IMR-90 (cell line): ENCODE measurements at regions not wholly inside any gene's neighbourhood (a gene's known extent, or its start where the extent isn't known, plus 50 kb on each side); places are given as distances from the start of the nearest gene placed in this dataset.

ENCODE experiments used
- ATAC-seq: fragments of 200-7000 bp; cut with Tn5 transposase; 2 replicates; pipeline ENCODE4 v1.9.1; 2020; ENCODE audit warnings: low read depth, mild to moderate bottlenecking, moderate library complexity
- BruUV-seq: library from RNA; stranded (reverse); fragments of 400-500 nt; replicated peaks from 2 replicates; lab custom pipeline; 2021; lab: Mats Ljungman, UMichigan
- CTCF ChIA-PET: fragments of 300-600 bp; formaldehyde crosslinking; extraction: SDS; loops from one replicate; lab custom pipeline; 2021; ENCODE audit warnings: antibody characterized with exemption; lab: Yijun Ruan, JAX
- POLR2A ChIA-PET: fragments of 300-600 bp; sonication (Branson Sonifier 250); formaldehyde crosslinking; loops from one replicate; lab custom pipeline; 2022; ENCODE audit warnings: antibody characterized with exemption; ENCODE audit not compliant: unreplicated experiment; lab: Charles Lee
- DNase-seq: peaks from one replicate; pipeline ENCODE4 v3.0.0; 2013
- H2AFZ ChIP-seq: replicated peaks from 2 replicates; pipeline ENCODE3; 2013; ENCODE audit warnings: low read length, mild to moderate bottlenecking; ENCODE audit not compliant: poor library complexity
- H2AK5ac ChIP-seq: 2 replicates; pipeline ENCODE4 v1.6.1; 2013; ENCODE audit warnings: low read depth, low read length, inconsistent platforms
- H2AK9ac ChIP-seq: replicated peaks from 2 replicates; pipeline ENCODE3; 2013; ENCODE audit warnings: mild to moderate bottlenecking, low read depth, low read length, moderate library complexity; ENCODE audit not compliant: poor library complexity
- H2BK120ac ChIP-seq: 2 replicates; pipeline ENCODE4 v1.6.1; 2013; ENCODE audit warnings: low read depth, low read length, inconsistent platforms
- H2BK15ac ChIP-seq: 3 replicates; pipeline ENCODE4 v1.6.1; 2013; ENCODE audit warnings: low read depth, low read length, inconsistent platforms
- H2BK20ac ChIP-seq: 2 replicates; pipeline ENCODE4 v1.6.1; 2013; ENCODE audit warnings: low read depth, mild to moderate bottlenecking, inconsistent platforms, low read length, moderate library complexity
- H2BK5ac ChIP-seq: 2 replicates; pipeline ENCODE4 v1.6.1; 2013; ENCODE audit warnings: mild to moderate bottlenecking, low read depth, low read length, inconsistent platforms; ENCODE audit not compliant: poor library complexity, severe bottlenecking
- H3K14ac ChIP-seq: replicated peaks from 2 replicates; pipeline ENCODE4 v1.6.1; 2013; ENCODE audit warnings: low read depth, low read length, inconsistent platforms
- H3K18ac ChIP-seq: 2 replicates; pipeline ENCODE4 v1.6.1; 2013; ENCODE audit warnings: low read depth, low read length, control low read depth
- H3K23ac ChIP-seq: 2 replicates; pipeline ENCODE4 v1.6.1; 2013; ENCODE audit warnings: low read depth, low read length, inconsistent platforms
- H3K27ac ChIP-seq: 2 replicates; pipeline ENCODE4 v1.5.1; 2013; ENCODE audit warnings: mild to moderate bottlenecking, control low read depth, low read length; ENCODE audit not compliant: insufficient read depth
- H3K27me3 ChIP-seq: 2 replicates; pipeline ENCODE4 v1.6.1; 2013; ENCODE audit warnings: low read length; ENCODE audit not compliant: control insufficient read depth, insufficient read depth
- H3K36me3 ChIP-seq: 2 replicates; pipeline ENCODE4 v1.6.1; 2013; ENCODE audit warnings: low read length, mixed read lengths; ENCODE audit not compliant: control insufficient read depth, insufficient read depth
- H3K4ac ChIP-seq: 2 replicates; pipeline ENCODE4 v1.6.1; 2013; ENCODE audit warnings: low read depth, low read length, inconsistent platforms
- H3K4me1 ChIP-seq: 2 replicates; pipeline ENCODE4 v1.6.1; 2013; ENCODE audit warnings: low read length, mixed read lengths; ENCODE audit not compliant: control insufficient read depth, insufficient read depth
- H3K4me2 ChIP-seq: 2 replicates; pipeline ENCODE4 v1.6.1; 2013; ENCODE audit warnings: low read depth, mild to moderate bottlenecking, control low read depth, low read length, moderate library complexity
- H3K4me3 ChIP-seq: 2 replicates; pipeline ENCODE4 v1.5.1; 2013; ENCODE audit warnings: low read depth, mild to moderate bottlenecking, control low read depth, low read length, moderate library complexity; ENCODE audit not compliant: insufficient read depth
- H3K56ac ChIP-seq: 2 replicates; pipeline ENCODE4 v1.6.1; 2013; ENCODE audit warnings: low read length, inconsistent platforms; ENCODE audit not compliant: insufficient read depth; ENCODE audit errors: extremely low read depth
- H3K79me1 ChIP-seq, 2 experiments: 2 replicates each; pipeline ENCODE4 v1.6.1; 2013; ENCODE audit warnings: low read length in 2 of 2, inconsistent platforms in 1 of 2, low read depth in 1 of 2
- H3K9ac ChIP-seq: 2 replicates; pipeline ENCODE4 v1.6.1; 2013; ENCODE audit warnings: low read depth, low read length, control low read depth
- H3K9me1 ChIP-seq: 2 replicates; pipeline ENCODE4 v1.6.1; 2013; ENCODE audit warnings: low read length, inconsistent platforms; ENCODE audit not compliant: insufficient read depth
- H3K9me3 ChIP-seq: 2 replicates; pipeline ENCODE4 v1.6.1; 2013; ENCODE audit warnings: low read length; ENCODE audit not compliant: control insufficient read depth, insufficient read depth
- H4K20me1 ChIP-seq: 2 replicates; pipeline ENCODE4 v1.6.1; 2013; ENCODE audit warnings: low read length, inconsistent platforms; ENCODE audit not compliant: insufficient read depth
- H4K5ac ChIP-seq: 2 replicates; pipeline ENCODE4 v1.6.1; 2013; ENCODE audit warnings: mild to moderate bottlenecking, low read depth, low read length, control low read depth
- H4K8ac ChIP-seq, 2 experiments: 2 replicates each; pipeline ENCODE4 v1.6.1; 2013; ENCODE audit warnings: low read depth in 2 of 2, low read length in 2 of 2, control low read depth in 1 of 2, inconsistent platforms in 1 of 2
- H4K91ac ChIP-seq: 2 replicates; pipeline ENCODE4 v1.6.1; 2013; ENCODE audit warnings: low read depth, low read length, inconsistent platforms; ENCODE audit not compliant: insufficient read depth
- BHLHE40 ChIP-seq: fragments of 150-350 bp; IDR thresholded peaks from 2 replicates; pipeline ENCODE4 v1.6.1; 2016; ENCODE audit warnings: mild to moderate bottlenecking, low read depth, low read length
- CEBPB ChIP-seq: IDR thresholded peaks from 2 replicates; pipeline ENCODE4 v1.6.1; 2012; ENCODE audit warnings: low read depth, low read length, improper control_type of control experiment
- CHD1 ChIP-seq: IDR thresholded peaks from 2 replicates; pipeline ENCODE4 v1.6.1; 2012; ENCODE audit warnings: low read depth, low read length, improper control_type of control experiment
- FOS ChIP-seq: fragments of 150-350 bp; IDR thresholded peaks from 2 replicates; pipeline ENCODE4 v1.6.1; 2016; ENCODE audit warnings: low read depth, low read length
- MAFK ChIP-seq: IDR thresholded peaks from 2 replicates; pipeline ENCODE4 v1.6.1; 2012; ENCODE audit warnings: low read depth, low read length, improper control_type of control experiment
- MAZ ChIP-seq: IDR thresholded peaks from 2 replicates; pipeline ENCODE4 v1.6.1; 2012; ENCODE audit warnings: low read depth, mild to moderate bottlenecking, low read length, improper control_type of control experiment, moderate library complexity, borderline replicate concordance
- MXI1 ChIP-seq: IDR thresholded peaks from 2 replicates; pipeline ENCODE4 v1.6.1; 2012; ENCODE audit warnings: low read depth, mild to moderate bottlenecking, low read length, moderate library complexity, borderline replicate concordance
- NFE2L2 ChIP-seq: fragments of 150-350 bp; IDR thresholded peaks from 2 replicates; pipeline ENCODE4 v1.6.1; 2016; ENCODE audit warnings: low read depth, mild to moderate bottlenecking, low read length
- POLR2A ChIP-seq: IDR thresholded peaks from 2 replicates; pipeline ENCODE4 v1.6.1; 2012; ENCODE audit warnings: mild to moderate bottlenecking, low read depth, low read length
- RAD21 ChIP-seq: IDR thresholded peaks from 2 replicates; pipeline ENCODE4 v1.6.1; 2012; ENCODE audit warnings: low read length, improper control_type of control experiment
- RCOR1 ChIP-seq: IDR thresholded peaks from 2 replicates; pipeline ENCODE4 v1.6.1; 2012; ENCODE audit warnings: mild to moderate bottlenecking, low read length, improper control_type of control experiment; ENCODE audit not compliant: insufficient replicate concordance
- RFX5 ChIP-seq: IDR thresholded peaks from 2 replicates; pipeline ENCODE4 v1.8.0; 2012; ENCODE audit warnings: low read depth, mild to moderate bottlenecking, low read length, moderate library complexity
- SMC3 ChIP-seq: fragments of 150-350 bp; IDR thresholded peaks from 2 replicates; pipeline ENCODE4 v1.6.1; 2016; ENCODE audit warnings: low read depth, mild to moderate bottlenecking, antibody characterized with exemption, low read length, moderate library complexity
- WGBS, 2 experiments: methylation state at CpG; one replicate each; pipeline versions ENCODE4 v1.1.5 to v1.1.7; 2013; ENCODE audit warnings: missing lambda C conversion rate in 2 of 2; ENCODE audit not compliant: insufficient read length in 1 of 2; ENCODE audit errors: extremely low coverage in 2 of 2; 5-methylcytosine and 5-hydroxymethylcytosine counted together
- dilution Hi-C: fragments of 300-500 bp; cut with HindIII; formaldehyde crosslinking; loops from one replicate; pipeline ENCODE4 v1.14.3; 2018; ENCODE audit warnings: low sequenced_read_pairs; ENCODE audit not compliant: unreplicated experiment
- in situ Hi-C: fragments of 300-500 bp; cut with MboI; formaldehyde crosslinking; loops from 3 replicates; pipeline ENCODE4 v1.14.3; 2019; ENCODE audit warnings: low sequenced_read_pairs, inconsistent platforms, mixed read lengths
- intact Hi-C: fragments of 100-400 bp; cut with micrococcal nuclease; formaldehyde crosslinking; loops from 2 replicates; pipeline ENCODE4 v1.10.0; 2022
- TF ChIP-seq, protein P1 (sequence below): fragments of 150-350 bp; IDR thresholded peaks from 2 replicates; pipeline ENCODE4 v1.6.1; 2016; ENCODE audit warnings: low read depth, mild to moderate bottlenecking, low read length, moderate library complexity, borderline replicate concordance
- TF ChIP-seq, protein P2 (sequence below): conservative IDR thresholded peaks from 2 replicates; pipeline ENCODE4 v1.5.1; 2012; ENCODE audit warnings: mild to moderate bottlenecking, low read depth, low read length, improper control_type of control experiment
- TF ChIP-seq, protein P3 (sequence below): fragments of 150-350 bp; IDR thresholded peaks from 2 replicates; pipeline ENCODE4 v1.6.1; 2017; ENCODE audit warnings: mild to moderate bottlenecking, antibody characterized with exemption, low read length, low read depth

DNA sequence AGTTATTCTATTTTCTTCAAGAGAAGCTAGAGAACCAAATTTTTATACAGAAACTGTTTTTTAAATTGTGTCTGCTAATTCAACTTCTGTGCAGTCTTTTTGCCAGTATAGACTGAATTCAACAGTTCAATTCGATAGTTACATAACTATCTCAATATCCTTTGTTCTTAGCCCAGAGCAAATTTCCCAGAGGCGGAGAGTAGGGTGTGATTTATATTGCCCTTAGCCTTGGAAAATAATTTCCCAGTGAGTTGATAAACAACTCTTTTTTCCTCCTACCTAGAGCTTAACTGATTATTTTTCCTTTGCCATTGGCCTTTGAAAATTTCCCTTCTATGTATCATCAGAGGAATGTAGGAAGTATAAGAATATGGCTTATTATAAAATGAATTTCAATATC, 420.5 kb downstream of the NSUN3 start:
- no peaks in the 10 kb centered on the region for H3K9me3 ChIP-seq
- H3K79me1 ChIP-seq, result no peaks in the 10 kb centered on the region
- TF ChIP-seq BHLHE40 (no peak), MAFK (no peak), FOS (no peak), NFE2L2 (no peak), RAD21 (no peak), CHD1 (no peak), MAZ (no peak), SMC3 (no peak), CEBPB (no peak), POLR2A (no peak), RCOR1 (no peak), RFX5 (no peak), MXI1 (no peak)
- TF ChIP-seq, protein P1, sequence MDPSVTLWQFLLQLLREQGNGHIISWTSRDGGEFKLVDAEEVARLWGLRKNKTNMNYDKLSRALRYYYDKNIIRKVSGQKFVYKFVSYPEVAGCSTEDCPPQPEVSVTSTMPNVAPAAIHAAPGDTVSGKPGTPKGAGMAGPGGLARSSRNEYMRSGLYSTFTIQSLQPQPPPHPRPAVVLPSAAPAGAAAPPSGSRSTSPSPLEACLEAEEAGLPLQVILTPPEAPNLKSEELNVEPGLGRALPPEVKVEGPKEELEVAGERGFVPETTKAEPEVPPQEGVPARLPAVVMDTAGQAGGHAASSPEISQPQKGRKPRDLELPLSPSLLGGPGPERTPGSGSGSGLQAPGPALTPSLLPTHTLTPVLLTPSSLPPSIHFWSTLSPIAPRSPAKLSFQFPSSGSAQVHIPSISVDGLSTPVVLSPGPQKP, result no peak
- TF ChIP-seq, protein P2, sequence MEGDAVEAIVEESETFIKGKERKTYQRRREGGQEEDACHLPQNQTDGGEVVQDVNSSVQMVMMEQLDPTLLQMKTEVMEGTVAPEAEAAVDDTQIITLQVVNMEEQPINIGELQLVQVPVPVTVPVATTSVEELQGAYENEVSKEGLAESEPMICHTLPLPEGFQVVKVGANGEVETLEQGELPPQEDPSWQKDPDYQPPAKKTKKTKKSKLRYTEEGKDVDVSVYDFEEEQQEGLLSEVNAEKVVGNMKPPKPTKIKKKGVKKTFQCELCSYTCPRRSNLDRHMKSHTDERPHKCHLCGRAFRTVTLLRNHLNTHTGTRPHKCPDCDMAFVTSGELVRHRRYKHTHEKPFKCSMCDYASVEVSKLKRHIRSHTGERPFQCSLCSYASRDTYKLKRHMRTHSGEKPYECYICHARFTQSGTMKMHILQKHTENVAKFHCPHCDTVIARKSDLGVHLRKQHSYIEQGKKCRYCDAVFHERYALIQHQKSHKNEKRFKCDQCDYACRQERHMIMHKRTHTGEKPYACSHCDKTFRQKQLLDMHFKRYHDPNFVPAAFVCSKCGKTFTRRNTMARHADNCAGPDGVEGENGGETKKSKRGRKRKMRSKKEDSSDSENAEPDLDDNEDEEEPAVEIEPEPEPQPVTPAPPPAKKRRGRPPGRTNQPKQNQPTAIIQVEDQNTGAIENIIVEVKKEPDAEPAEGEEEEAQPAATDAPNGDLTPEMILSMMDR, result no peak
- TF ChIP-seq, protein P3, sequence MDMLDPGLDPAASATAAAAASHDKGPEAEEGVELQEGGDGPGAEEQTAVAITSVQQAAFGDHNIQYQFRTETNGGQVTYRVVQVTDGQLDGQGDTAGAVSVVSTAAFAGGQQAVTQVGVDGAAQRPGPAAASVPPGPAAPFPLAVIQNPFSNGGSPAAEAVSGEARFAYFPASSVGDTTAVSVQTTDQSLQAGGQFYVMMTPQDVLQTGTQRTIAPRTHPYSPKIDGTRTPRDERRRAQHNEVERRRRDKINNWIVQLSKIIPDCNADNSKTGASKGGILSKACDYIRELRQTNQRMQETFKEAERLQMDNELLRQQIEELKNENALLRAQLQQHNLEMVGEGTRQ, result no peak
- no peaks in the 10 kb centered on the region for H4K20me1 ChIP-seq
- intact Hi-C loops, result no loop called here
- no peak overlapping the region for H3K4me2 ChIP-seq
- no peak overlapping the region for H3K4ac ChIP-seq
- no peak overlapping the region for H3K56ac ChIP-seq
- no CpG with 5 or more reads among the region's 2 CpGs for WGBS, 2 experiments
- no peaks in the 10 kb centered on the region for H3K4me1 ChIP-seq
- ChIA-PET CTCF (no interaction called here), POLR2A (no interaction called here)
- H3K14ac ChIP-seq, result no peak overlapping the region
- no peak overlapping the region for H2AK9ac ChIP-seq
- dilution Hi-C loops, result no loop called here
- H4K8ac ChIP-seq, result no peak overlapping the region
- no peaks in the 10 kb centered on the region for H3K36me3 ChIP-seq
- ATAC-seq (no peak), DNase-seq (no peak)
- no peak overlapping the region for H2BK20ac ChIP-seq
- in situ Hi-C loops, result no loop called here
- no peak overlapping the region for H3K4me3 ChIP-seq
- H2BK15ac ChIP-seq, result no peak overlapping the region
- H4K5ac ChIP-seq, result no peak overlapping the region
- no peak overlapping the region for H2AK5ac ChIP-seq
- no peak overlapping the region for H3K18ac ChIP-seq
- H3K27me3 ChIP-seq, result no peaks in the 10 kb centered on the region
- no peaks in the 10 kb centered on the region for H3K9me1 ChIP-seq
- no peak overlapping the region for H2BK120ac ChIP-seq
- H3K9ac ChIP-seq, result no peak overlapping the region
- no peak overlapping the region for H4K91ac ChIP-seq
- BruUV-seq, result no TSS peak
- H3K23ac ChIP-seq, result no peak overlapping the region
- H3K27ac ChIP-seq, result no peak overlapping the region
- H2BK5ac ChIP-seq, result no peak overlapping the region
- H2AFZ ChIP-seq, result no peak overlapping the region
